ENCODE measurements at regions not wholly inside any gene's neighbourhood (a gene's known extent, or its start where the extent isn't known, plus 50 kb on each side); places are given as distances from the start of the nearest gene placed in this dataset.
"Not testable (repeated sequence)": the region's sequence is repeated elsewhere in the genome, so short reads cannot be mapped to it uniquely, and the experiment has no call there.

- no peak for TF ChIP-seq CTCF (IDR thresholded peaks at IDR 0.05; ENCODE audit: insufficient read depth, low read depth, low read length)
- POLR2A ChIA-PET: no interaction called here
- CTCF ChIA-PET: interaction anchor here (0.6 kb wide), 1 partner anchor 673 kb away, joined by 4 read pairs; no protein-coding TSS in a partner anchor
- Histone ChIP-seq H3K36me3 (ENCODE audit: control insufficient read depth, insufficient read depth, low read length) (no peaks in the 10 kb centered on the region), H3K27me3 (ENCODE audit: control insufficient read depth, insufficient read depth, low read length) (no peaks in the 10 kb centered on the region), H3K4me3 (ENCODE audit: low read depth, low read length) (no peak overlapping the region)
- no peak for DNase-seq (ENCODE audit: low read depth)
Measured at GRCh38 chr5:58172946-58173345, 286.9 kb downstream of the PLK2 start.

- TF ChIP-seq CTCF (IDR thresholded peaks at IDR 0.05; ENCODE audit: insufficient read depth, low read depth, low read length): no peak
- no peaks in the 10 kb centered on the region for H3K27me3 ChIP-seq (ENCODE audit: control insufficient read depth, insufficient read depth, low read length)
- no peak overlapping the region for H3K4me3 ChIP-seq (ENCODE audit: low read depth, low read length)
- CTCF ChIA-PET: no interaction called here
- POLR2A ChIA-PET: no interaction called here
- no peaks in the 10 kb centered on the region for H3K36me3 ChIP-seq (ENCODE audit: control insufficient read depth, insufficient read depth, low read length)
- no peak for DNase-seq (ENCODE audit: low read depth)
Measured at GRCh38 chr5:58165152-58165551, 294.7 kb downstream of the PLK2 start.

DNA sequence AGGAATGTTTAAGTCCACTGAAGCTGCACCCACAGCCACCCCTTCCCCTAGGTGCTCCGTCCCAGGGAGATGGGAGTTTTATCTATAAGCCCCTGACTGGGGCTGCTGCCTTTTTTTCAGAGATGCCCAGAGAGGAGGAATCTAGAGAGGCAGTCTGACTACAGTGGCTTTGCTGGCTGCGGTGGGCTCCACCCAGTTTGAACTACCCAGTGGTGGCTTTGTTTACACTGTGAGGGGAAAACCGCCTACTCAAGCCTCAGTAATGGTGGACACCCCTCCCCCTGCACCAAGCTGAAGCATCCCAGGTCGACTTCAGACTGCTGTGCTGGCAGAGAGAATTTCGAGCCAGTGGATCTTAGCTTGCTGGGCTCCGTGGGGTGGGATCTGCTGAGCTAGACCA lies 298.0 kb downstream of the PLK2 start:
- DNase-seq (ENCODE audit: low read depth); H3K36me3 ChIP-seq (ENCODE audit: control insufficient read depth, insufficient read depth, low read length); H3K27me3 ChIP-seq (ENCODE audit: control insufficient read depth, insufficient read depth, low read length); H3K4me3 ChIP-seq (ENCODE audit: low read depth, low read length); POLR2A ChIA-PET; CTCF ChIA-PET: not testable (repeated sequence)

GRCh38 chr5:58156973-58157701 lies 302.7 kb downstream of the PLK2 start:
- Histone ChIP-seq H3K4me3 (ENCODE audit: low read depth, low read length) (no peak overlapping the region), H3K36me3 (ENCODE audit: control insufficient read depth, insufficient read depth, low read length) (no peaks in the 10 kb centered on the region), H3K27me3 (ENCODE audit: control insufficient read depth, insufficient read depth, low read length) (no peaks in the 10 kb centered on the region)
- CTCF ChIA-PET: interaction anchor here (1.6 kb wide), 1 partner anchor 31 kb away, joined by 3 read pairs; no protein-coding TSS in a partner anchor
- TF ChIP-seq CTCF (IDR thresholded peaks at IDR 0.05; ENCODE audit: insufficient read depth, low read depth, low read length): no peak
- DNase-seq (ENCODE audit: low read depth): no peak
- POLR2A ChIA-PET: no interaction called here

DNA sequence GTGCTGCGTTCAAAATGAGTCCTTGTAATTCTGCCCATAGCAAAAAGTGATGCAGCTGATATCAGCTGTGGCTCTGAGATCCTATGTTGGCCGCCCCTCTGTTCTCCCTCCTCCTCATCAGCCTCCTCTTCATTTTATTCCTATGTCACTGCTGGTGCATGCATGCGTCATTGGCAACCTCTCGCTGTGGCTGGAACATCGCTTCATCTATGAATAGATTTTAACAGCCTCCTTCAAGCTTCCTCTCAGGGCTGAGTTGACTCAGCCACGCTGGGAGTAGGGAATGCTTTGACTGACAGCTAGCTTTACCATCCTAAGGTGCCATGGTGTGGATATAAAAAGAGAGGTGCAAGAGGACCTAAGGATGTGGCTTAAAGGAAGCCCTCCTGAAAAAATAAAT lies 303.5 kb downstream of the PLK2 start:
- no peaks in the 10 kb centered on the region for H3K36me3 ChIP-seq (ENCODE audit: control insufficient read depth, insufficient read depth, low read length)
- ChIA-PET CTCF (interaction anchor here (0.5 to 1.6 kb wide), 2 partner anchors 17 to 32 kb away, joined by 3 read pairs; no protein-coding TSS in a partner anchor), POLR2A (no interaction called here)
- H3K27me3 ChIP-seq (ENCODE audit: control insufficient read depth, insufficient read depth, low read length): no peaks in the 10 kb centered on the region
- H3K4me3 ChIP-seq (ENCODE audit: low read depth, low read length): no peak overlapping the region
- no peak for DNase-seq (ENCODE audit: low read depth)
- TF ChIP-seq CTCF (IDR thresholded peaks at IDR 0.05; ENCODE audit: insufficient read depth, low read depth, low read length): no peak

DNA sequence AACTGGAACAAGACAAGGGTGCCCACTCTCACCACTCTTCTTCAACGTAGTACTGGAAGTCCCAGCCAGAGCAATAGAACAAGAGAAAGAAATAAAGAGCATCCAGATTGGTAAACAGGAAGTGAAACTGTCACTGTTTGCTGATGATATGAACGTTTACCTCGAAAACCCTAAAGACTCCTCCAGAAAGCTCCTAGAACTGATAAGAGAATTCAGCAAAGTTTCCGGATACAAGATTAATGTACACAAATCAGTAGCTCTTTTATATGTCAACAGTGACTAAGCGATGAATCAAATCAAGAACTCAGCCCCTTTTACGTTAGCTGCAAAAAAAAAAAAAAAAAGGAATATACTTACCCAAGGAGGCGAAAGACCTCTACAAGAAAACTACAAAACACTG lies 306.6 kb downstream of the PLK2 start:
- Histone ChIP-seq H3K27me3 (ENCODE audit: control insufficient read depth, insufficient read depth, low read length) (no peaks in the 10 kb centered on the region), H3K4me3 (ENCODE audit: low read depth, low read length) (no peak overlapping the region), H3K36me3 (ENCODE audit: control insufficient read depth, insufficient read depth, low read length) (no peaks in the 10 kb centered on the region)
- DNase-seq (ENCODE audit: low read depth): no peak
- ChIA-PET CTCF (no interaction called here), POLR2A (no interaction called here)
- TF ChIP-seq CTCF (IDR thresholded peaks at IDR 0.05; ENCODE audit: insufficient read depth, low read depth, low read length): no peak

Measured in BJ (cell line).